ENCODE measurements at regions not wholly inside any gene's neighbourhood (a gene's known extent, or its start where the extent isn't known, plus 50 kb on each side); places are given as distances from the start of the nearest gene placed in this dataset.

DNA sequence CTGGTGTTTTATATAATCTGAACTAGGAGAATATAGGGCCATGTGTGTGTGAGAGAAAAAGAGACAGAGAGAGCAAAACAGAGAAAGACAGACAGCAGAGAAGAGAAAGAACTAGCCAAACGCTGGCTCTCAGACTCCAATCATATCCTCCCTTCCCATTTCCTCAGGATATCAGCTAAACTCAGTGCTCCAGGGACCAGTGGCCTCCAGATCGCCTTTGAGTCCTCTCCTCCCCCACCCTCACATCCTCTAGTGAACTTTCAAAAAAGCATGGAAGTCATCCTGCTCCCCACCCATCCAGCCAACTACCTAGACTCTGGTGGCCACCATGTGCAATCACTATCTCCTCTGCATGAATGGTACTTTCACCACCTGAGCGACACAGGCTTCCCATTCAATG lies 386.1 kb upstream of the NPVF start:
- no peak overlapping the region for H3K27ac ChIP-seq
- intact Hi-C loops (cut with DNase I), result no loop called here
- no peak for DNase-seq
- H3K4me3 ChIP-seq, result no peak overlapping the region
- peaks cover 8% of the 10 kb centered on the region for H3K9me3 ChIP-seq
- no peak for ATAC-seq
- peaks cover 17% of the 10 kb centered on the region for H3K4me1 ChIP-seq
- no peaks in the 10 kb centered on the region for H3K36me3 ChIP-seq
- TF ChIP-seq, protein P1, sequence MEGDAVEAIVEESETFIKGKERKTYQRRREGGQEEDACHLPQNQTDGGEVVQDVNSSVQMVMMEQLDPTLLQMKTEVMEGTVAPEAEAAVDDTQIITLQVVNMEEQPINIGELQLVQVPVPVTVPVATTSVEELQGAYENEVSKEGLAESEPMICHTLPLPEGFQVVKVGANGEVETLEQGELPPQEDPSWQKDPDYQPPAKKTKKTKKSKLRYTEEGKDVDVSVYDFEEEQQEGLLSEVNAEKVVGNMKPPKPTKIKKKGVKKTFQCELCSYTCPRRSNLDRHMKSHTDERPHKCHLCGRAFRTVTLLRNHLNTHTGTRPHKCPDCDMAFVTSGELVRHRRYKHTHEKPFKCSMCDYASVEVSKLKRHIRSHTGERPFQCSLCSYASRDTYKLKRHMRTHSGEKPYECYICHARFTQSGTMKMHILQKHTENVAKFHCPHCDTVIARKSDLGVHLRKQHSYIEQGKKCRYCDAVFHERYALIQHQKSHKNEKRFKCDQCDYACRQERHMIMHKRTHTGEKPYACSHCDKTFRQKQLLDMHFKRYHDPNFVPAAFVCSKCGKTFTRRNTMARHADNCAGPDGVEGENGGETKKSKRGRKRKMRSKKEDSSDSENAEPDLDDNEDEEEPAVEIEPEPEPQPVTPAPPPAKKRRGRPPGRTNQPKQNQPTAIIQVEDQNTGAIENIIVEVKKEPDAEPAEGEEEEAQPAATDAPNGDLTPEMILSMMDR (IDR thresholded peaks at IDR 0.05), result no peak
- no peaks in the 10 kb centered on the region for H3K27me3 ChIP-seq (ENCODE audit: low read depth)

DNA sequence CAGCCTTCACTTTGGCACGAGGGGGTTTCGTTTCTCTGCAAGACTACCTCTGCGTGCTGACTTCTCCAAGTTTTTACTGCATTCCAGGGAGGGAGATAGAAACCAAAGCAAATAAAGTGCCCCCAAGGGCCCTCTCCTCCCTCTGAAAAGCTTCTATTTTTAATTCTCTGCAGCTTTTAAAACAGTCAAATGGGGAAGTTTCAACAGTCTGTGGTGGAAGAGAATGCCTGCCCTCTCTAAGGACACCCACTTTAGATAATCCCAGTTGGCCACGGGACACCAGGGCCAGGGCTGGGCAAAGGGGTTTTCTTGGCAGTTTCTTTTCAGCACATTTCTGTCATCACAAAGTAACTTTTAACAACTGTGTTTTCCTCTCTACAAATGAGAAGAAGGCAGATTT lies 386.7 kb upstream of the NPVF start:
- TF ChIP-seq, protein P1 (IDR thresholded peaks at IDR 0.05), result no peak
- Histone ChIP-seq H3K4me1 (peaks cover 20% of the 10 kb centered on the region), H3K9me3 (peaks cover 8% of the 10 kb centered on the region), H3K4me3 (no peak overlapping the region), H3K36me3 (no peaks in the 10 kb centered on the region), H3K27me3 (ENCODE audit: low read depth) (no peaks in the 10 kb centered on the region), H3K27ac (no peak overlapping the region)
- DNase-seq (no peak), ATAC-seq (no peak)
- intact Hi-C loops (cut with DNase I), result no loop called here

DNA sequence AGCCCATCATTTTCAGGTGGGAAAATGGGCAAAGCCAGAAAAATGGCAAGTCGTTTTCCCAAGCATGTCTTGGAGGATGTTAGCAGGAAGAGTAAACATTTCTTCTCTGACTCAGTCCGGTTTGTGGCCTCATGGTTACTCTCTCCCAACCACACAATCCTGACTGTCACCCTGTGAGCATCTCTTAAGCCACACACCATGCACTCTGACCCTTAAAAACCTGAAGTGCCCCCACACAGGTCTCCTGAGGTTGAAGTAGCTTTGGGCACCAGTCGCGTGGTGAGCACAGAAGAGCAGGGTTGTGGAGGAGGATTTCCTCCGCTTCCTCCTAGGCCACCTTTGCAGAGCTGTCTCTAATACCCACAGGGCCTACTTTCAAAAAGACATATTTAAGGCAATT lies 387.3 kb upstream of the NPVF start:
- Histone ChIP-seq H3K36me3 (no peaks in the 10 kb centered on the region), H3K4me3 (no peak overlapping the region), H3K27ac (no peak overlapping the region), H3K27me3 (ENCODE audit: low read depth) (no peaks in the 10 kb centered on the region), H3K4me1 (peaks cover 22% of the 10 kb centered on the region), H3K9me3 (peaks cover 8% of the 10 kb centered on the region)
- TF ChIP-seq, protein P1 (IDR thresholded peaks at IDR 0.05), result no peak
- no peak for DNase-seq
- intact Hi-C loops (cut with DNase I), result no loop called here
- ATAC-seq, result no peak

DNA sequence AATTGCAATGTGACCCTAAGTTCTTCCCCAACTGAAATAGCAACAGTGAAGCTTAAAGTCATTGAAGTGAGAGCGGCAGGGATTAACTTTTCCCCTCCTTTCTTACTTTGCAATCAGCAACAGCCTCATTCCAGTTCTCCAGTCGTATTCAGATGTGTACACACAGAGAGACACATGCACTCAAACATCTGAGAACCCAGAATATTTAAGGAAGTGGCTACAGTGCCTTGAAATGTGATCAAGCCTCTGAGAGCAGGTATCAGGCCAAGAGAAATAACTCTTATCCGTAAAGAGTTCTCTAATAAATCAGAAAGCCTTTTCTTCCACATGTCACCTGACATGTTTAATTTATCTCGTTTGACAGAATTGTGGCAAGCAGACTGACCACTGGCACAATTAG lies 388.9 kb upstream of the NPVF start:
- Histone ChIP-seq H3K9me3 (peaks cover 5% of the 10 kb centered on the region), H3K27ac (no peak overlapping the region), H3K27me3 (ENCODE audit: low read depth) (no peaks in the 10 kb centered on the region), H3K4me1 (peaks cover 26% of the 10 kb centered on the region), H3K36me3 (no peaks in the 10 kb centered on the region), H3K4me3 (no peak overlapping the region)
- ATAC-seq, result no peak
- intact Hi-C loops (cut with DNase I), result no loop called here
- DNase-seq, result no peak
- TF ChIP-seq, protein P1 (IDR thresholded peaks at IDR 0.05), result no peak

DNA sequence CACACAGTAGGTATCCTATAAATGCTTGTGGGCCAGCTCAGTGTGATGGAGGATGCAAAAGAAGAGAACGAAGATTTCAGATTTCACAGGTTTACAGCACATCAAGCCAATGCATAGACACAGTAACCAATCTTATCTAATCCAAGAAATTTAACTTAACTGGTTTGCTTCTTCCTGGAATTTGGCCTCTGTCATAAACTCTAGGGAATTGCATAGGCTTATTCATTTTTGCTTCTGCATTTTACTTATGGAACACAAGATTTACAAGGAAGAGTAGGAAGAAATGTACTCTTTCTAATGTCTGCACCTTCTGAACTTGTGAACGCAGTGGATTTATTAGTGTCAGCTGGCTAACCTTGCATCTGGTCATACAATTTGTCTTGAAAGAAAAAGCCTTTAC lies 389.4 kb upstream of the NPVF start:
- intact Hi-C loops (cut with DNase I), result no loop called here
- H3K4me3 ChIP-seq, result no peak overlapping the region
- ATAC-seq, result no peak
- H3K36me3 ChIP-seq, result no peaks in the 10 kb centered on the region
- H3K27me3 ChIP-seq (ENCODE audit: low read depth), result no peaks in the 10 kb centered on the region
- peaks cover 26% of the 10 kb centered on the region for H3K4me1 ChIP-seq
- H3K27ac ChIP-seq, result no peak overlapping the region
- H3K9me3 ChIP-seq, result peaks cover under 1% of the 10 kb centered on the region
- TF ChIP-seq, protein P1 (IDR thresholded peaks at IDR 0.05), result no peak
- DNase-seq, result no peak

DNA sequence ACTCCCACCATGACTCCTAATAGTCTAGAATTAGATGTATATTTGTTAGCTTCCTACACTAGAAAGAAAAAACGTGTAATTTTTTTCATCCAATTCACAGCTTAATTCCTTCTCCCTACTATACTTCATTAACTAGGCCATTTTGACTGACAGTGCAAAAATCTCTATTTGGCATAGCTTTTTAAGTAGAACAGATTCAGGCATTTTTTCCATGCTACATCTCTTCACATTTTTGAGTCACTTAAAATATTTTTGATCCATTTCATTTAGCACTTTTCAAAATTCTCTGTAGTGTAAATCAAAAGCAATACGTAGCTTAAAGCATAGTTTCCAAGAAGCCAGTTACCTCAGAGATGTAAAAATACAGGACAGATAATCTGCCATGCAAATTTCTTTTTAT lies 391.1 kb upstream of the NPVF start:
- intact Hi-C loops (cut with DNase I), result no loop called here
- Histone ChIP-seq H3K27ac (peak overlapping the region; percentile 74), H3K27me3 (ENCODE audit: low read depth) (no peaks in the 10 kb centered on the region), H3K4me1 (peaks cover 26% of the 10 kb centered on the region), H3K36me3 (no peaks in the 10 kb centered on the region), H3K9me3 (no peaks in the 10 kb centered on the region), H3K4me3 (no peak overlapping the region)
- TF ChIP-seq, protein P1 (IDR thresholded peaks at IDR 0.05), result no peak
- no peak for ATAC-seq
- DNase-seq, result no peak

Data from lower lobe of right lung (tissue), 2 donors.